ENCODE measurements at regions not wholly inside any gene's neighbourhood (a gene's known extent, or its start where the extent isn't known, plus 50 kb on each side); places are given as distances from the start of the nearest gene placed in this dataset.

DNA sequence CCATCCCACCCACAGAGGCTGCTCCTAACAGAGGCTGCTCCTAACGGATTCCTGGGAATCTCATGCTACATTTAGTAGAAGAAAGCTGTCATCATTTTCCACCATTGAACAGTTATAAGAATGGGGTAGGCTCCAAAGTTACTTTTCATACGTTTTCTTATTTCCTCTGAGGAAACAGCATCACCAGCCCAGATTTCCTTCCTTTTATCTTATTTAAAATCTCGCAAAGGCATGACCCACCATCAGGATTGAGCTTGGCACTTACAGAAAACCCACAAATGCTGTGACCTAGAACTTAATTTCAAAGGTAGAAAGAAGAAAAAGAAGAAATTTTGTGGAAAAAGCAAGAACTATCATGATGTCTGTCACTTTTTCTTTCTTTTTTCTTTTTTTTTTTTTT, 168.0 kb downstream of the LY86 start:
- POLR2A ChIA-PET, result interaction anchor here (0.7 kb wide), 1 partner anchor 703 kb away, joined by 5 read pairs; no protein-coding TSS in a partner anchor
- Histone ChIP-seq H3K4me2 (ENCODE audit: low read length) (no peak overlapping the region), H3K4me3 (ENCODE audit: low read depth, low read length, poor library complexity, severe bottlenecking) (no peak overlapping the region), H3K27ac (ENCODE audit: low read depth, low read length, poor library complexity, severe bottlenecking) (no peak overlapping the region), H3K4me1 (ENCODE audit: insufficient read depth, low read length, poor library complexity, severe bottlenecking) (no peaks in the 10 kb centered on the region), H2AFZ (ENCODE audit: low read length) (no peak overlapping the region), H4K20me1 (ENCODE audit: insufficient read depth, low read length) (no peaks in the 10 kb centered on the region), H3K36me3 (ENCODE audit: insufficient read depth, low read length) (no peaks in the 10 kb centered on the region), H3K79me2 (ENCODE audit: insufficient read depth, low read depth, low read length) (no peaks in the 10 kb centered on the region), H3K9me3 (ENCODE audit: low read length) (no peaks in the 10 kb centered on the region), H3K9me2 (ENCODE audit: insufficient read depth, low read length) (no peaks in the 10 kb centered on the region)
- intact Hi-C loops (cut with micrococcal nuclease; ENCODE audit: unreplicated experiment), result no loop called here
- BruUV-seq (replicated peaks), result no TSS peak
- TF ChIP-seq EZH2phosphoT487 (IDR thresholded peaks at IDR 0.05; ENCODE audit: borderline replicate concordance, low read depth, low read length) (no peak), CTCF (conservative IDR thresholded peaks at IDR 0.05; ENCODE audit: low read length) (no peak)
- CTCF ChIA-PET (ENCODE audit: unreplicated experiment), result no interaction called here
- DNase-seq (ENCODE audit: low spot score), result no peak

- Histone ChIP-seq H2AFZ (ENCODE audit: low read length) (no peak overlapping the region), H3K27ac (ENCODE audit: low read depth, low read length, poor library complexity, severe bottlenecking) (no peak overlapping the region), H3K4me1 (ENCODE audit: insufficient read depth, low read length, poor library complexity, severe bottlenecking) (no peaks in the 10 kb centered on the region), H3K4me3 (ENCODE audit: low read depth, low read length, poor library complexity, severe bottlenecking) (no peak overlapping the region), H3K4me2 (ENCODE audit: low read length) (no peak overlapping the region), H3K9me2 (ENCODE audit: insufficient read depth, low read length) (no peaks in the 10 kb centered on the region), H3K9me3 (ENCODE audit: low read length) (no peaks in the 10 kb centered on the region), H3K36me3 (ENCODE audit: insufficient read depth, low read length) (no peaks in the 10 kb centered on the region), H4K20me1 (ENCODE audit: insufficient read depth, low read length) (no peaks in the 10 kb centered on the region), H3K79me2 (ENCODE audit: insufficient read depth, low read depth, low read length) (no peaks in the 10 kb centered on the region)
- TF ChIP-seq CTCF (conservative IDR thresholded peaks at IDR 0.05; ENCODE audit: low read length) (no peak), EZH2phosphoT487 (IDR thresholded peaks at IDR 0.05; ENCODE audit: borderline replicate concordance, low read depth, low read length) (no peak)
- intact Hi-C loops (cut with micrococcal nuclease; ENCODE audit: unreplicated experiment), result no loop called here
- ChIA-PET POLR2A (interaction anchor here (1.2 kb wide), 1 partner anchor 36 kb away, joined by 3 read pairs; no protein-coding TSS in a partner anchor), CTCF (ENCODE audit: unreplicated experiment) (no interaction called here)
- BruUV-seq (replicated peaks), result no TSS peak
- no peak for DNase-seq (ENCODE audit: low spot score)
Measured at GRCh38 chr6:6758546-6758914, 170.0 kb downstream of the LY86 start.

DNA sequence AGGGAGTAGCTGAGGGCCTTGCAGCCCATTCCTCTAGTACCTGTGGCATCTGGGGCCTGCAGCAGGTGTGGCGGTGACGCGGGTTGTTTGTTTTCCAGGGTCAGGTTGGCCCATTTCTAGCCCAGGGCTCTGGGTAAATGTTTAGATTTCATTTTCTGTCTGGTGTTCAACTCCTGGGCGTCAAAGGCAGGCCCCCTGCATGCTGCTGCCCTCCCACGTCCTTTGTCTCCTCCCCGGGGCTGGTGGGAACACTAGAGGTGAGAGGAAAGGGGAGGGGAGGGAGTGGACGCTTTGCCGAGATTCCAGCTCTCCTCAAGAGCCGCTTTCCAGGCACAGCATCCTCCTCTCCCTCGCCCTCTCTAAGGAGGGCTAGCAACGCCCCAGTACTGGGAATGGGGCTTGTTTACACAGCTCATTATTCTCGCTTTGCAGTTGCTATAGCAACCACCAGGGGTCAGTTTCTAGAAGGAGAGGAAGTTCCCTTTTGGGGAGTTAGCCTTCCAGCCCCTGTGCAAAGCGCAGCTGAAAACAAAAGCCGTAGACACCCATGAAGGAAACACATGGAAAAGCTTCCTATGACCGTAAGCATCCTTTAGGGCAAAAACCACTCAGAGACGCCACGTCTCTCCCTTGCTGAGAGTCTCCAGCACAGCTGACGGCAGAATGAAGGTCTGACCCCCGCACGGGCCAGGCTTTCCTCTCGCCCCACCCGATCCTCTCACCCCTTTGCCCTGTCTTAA, 170.6 kb downstream of the LY86 start:
- intact Hi-C loops (cut with micrococcal nuclease; ENCODE audit: unreplicated experiment), result no loop called here

More for the DNA sequence above, 170.6 kb downstream of the LY86 start:
- CTCF ChIA-PET (ENCODE audit: unreplicated experiment), result no interaction called here
- no peaks in the 10 kb centered on the region for H3K4me1 ChIP-seq (ENCODE audit: insufficient read depth, low read length, poor library complexity, severe bottlenecking)
- POLR2A ChIA-PET, result interaction anchor here (0.7 to 1.2 kb wide), 2 partner anchors 35 to 477 kb away, joined by 3 to 5 read pairs; no protein-coding TSS in a partner anchor
- no TSS peak for BruUV-seq (replicated peaks)
- no peaks in the 10 kb centered on the region for H3K36me3 ChIP-seq (ENCODE audit: insufficient read depth, low read length)
- H4K20me1 ChIP-seq (ENCODE audit: insufficient read depth, low read length), result no peaks in the 10 kb centered on the region
- H3K9me3 ChIP-seq (ENCODE audit: low read length), result no peaks in the 10 kb centered on the region
- no peaks in the 10 kb centered on the region for H3K79me2 ChIP-seq (ENCODE audit: insufficient read depth, low read depth, low read length)
- no peak overlapping the region for H3K4me2 ChIP-seq (ENCODE audit: low read length)
- no peak overlapping the region for H3K27ac ChIP-seq (ENCODE audit: low read depth, low read length, poor library complexity, severe bottlenecking)
- no peak overlapping the region for H3K4me3 ChIP-seq (ENCODE audit: low read depth, low read length, poor library complexity, severe bottlenecking)
- no peaks in the 10 kb centered on the region for H3K9me2 ChIP-seq (ENCODE audit: insufficient read depth, low read length)
- H2AFZ ChIP-seq (ENCODE audit: low read length), result no peak overlapping the region
- no peak for TF ChIP-seq EZH2phosphoT487 (IDR thresholded peaks at IDR 0.05; ENCODE audit: borderline replicate concordance, low read depth, low read length)
- peak; percentile 73 for TF ChIP-seq CTCF (conservative IDR thresholded peaks at IDR 0.05; ENCODE audit: low read length)
- peak; percentile 50 for DNase-seq (ENCODE audit: low spot score)
